GM21367 (cell line): ENCODE measurements at regions not wholly inside any gene's neighbourhood (a gene's known extent, or its start where the extent isn't known, plus 50 kb on each side); places are given as distances from the start of the nearest gene placed in this dataset.
A peak's percentile ranks its signal among the peaks of the same experiment; 100 is the strongest.
"Not testable (repeated sequence)": the region's sequence is repeated elsewhere in the genome, so short reads cannot be mapped to it uniquely, and the experiment has no call there.

ENCODE experiments used
- ATAC-seq: cut with Tn5 transposase; IDR thresholded peaks from one replicate; pipeline ENCODE4 v1.9.1; 2021; ENCODE audit not compliant: unreplicated experiment

- ATAC-seq: no peak
Observed at GRCh38 chr9:129416821-129417539, 203.9 kb downstream of the C9orf50 start.

GRCh38 chr9:129415942-129416651 lies 204.8 kb downstream of the C9orf50 start:
- ATAC-seq: no peak

- ATAC-seq: no peak
Observed at GRCh38 chr9:129414993-129415941, 205.6 kb downstream of the C9orf50 start.

DNA sequence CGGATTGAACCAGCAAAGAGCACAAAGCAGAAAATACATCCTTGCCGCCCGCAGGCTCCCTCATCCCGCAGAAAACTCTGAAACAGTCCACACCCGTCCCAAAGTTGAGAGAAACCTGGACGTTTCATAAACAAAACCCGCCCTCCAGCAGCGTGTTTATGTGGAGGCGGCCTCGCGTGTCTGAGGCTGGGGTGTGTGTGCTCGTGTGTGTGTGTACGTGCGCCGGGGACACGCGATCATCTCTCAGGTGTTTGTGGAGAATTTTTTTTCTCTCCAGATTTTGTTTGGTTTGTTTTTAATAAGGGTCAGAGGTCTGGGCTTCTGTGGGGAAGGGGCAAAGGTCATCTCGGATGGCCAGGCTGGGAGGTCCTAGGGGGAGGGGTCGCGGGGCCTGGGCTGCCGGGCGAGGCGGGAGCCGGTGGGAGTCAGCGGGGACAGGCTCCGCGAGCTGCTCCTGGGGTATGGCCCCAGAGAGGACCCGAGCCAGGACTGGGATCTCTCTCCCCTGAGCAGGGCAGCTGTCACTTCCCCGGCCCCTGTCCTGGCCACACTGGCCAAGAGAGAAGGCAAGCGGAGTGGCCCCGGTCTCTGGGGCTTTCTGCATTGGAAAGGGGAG lies 206.4 kb downstream of the C9orf50 start:
- ATAC-seq: no peak

DNA sequence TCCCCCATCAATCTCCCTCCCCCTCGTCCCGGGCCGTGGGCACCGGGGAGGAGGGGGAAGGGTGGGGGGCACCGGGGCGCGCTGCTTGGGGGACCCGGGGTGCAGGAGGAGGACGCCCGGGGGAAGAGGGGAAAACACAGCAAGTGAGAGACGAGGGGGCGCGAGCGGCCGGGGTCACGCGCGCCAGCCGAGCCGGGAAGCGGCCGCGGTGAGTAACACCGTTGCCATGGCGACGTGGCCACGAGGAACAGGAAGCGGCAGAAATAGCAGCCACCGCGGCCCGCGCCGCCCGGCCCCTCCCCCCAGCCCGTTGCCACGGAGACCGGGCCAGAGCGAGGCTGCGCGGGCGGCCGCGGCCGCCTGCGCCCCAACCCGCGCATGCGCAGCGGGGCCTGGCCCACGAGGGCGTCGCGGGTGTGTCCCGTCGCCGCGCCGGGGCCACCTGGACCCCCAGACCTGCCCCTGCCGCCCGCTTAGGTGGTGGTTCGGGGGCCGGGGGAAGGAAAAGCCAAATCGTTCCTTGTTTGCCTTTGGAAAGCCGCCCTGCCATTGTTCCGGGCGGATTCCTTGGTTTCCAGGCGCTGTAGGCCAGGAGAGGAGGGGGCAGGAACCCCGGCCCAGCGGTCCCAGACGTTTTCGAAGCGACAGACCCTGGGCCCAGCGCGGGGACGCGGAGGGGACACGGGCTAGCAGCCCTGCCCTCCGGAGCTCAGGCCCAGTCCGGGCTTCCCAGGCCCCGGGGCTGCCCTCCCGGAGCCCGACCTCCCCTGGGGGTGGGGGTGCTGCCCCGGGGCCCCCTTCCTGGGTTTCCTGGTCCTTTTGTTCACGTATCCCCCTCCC lies 207.1 kb downstream of the C9orf50 start:
- ATAC-seq: peak; percentile 73

DNA sequence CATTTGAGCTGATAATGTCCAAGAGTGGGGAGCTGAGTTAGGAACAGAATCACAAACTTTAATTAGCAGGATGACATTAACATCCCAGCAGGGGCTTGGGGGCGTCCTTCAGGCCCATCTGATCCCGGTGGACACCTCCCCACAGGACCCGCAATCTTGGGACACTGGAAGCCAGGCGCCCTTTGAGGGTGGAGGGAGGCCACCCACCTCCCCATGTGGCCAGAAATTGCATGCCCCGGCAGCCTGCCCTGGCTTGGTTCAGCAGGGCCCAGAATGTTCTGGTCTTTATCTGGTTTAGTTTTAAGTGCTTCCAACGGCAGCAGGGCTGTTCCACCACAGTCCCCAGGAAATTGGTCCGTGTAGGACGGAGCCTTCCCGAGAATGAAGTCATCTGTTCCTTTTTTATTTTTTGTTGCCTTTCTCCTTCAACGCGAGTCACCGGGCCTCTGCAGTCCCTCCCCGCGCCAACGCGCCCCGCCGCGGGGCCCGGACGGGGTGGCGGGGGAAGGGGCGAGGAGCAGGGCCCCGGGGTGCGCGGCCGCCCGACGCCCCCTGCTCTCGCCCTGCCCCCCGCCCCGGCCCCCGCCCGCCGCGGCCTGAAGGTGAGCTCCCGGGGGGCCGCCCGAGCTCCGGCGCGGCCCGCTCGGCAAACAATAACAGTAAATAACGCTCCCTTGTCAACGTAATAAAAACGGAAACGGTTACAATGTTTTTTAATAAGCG lies 207.9 kb downstream of the C9orf50 start:
- peak; percentile 9 for ATAC-seq

GRCh38 chr9:129412176-129412813 lies 208.6 kb downstream of the C9orf50 start:
- not testable (repeated sequence) for ATAC-seq

GRCh38 chr9:129411501-129412175 lies 209.3 kb downstream of the C9orf50 start:
- no peak for ATAC-seq

DNA sequence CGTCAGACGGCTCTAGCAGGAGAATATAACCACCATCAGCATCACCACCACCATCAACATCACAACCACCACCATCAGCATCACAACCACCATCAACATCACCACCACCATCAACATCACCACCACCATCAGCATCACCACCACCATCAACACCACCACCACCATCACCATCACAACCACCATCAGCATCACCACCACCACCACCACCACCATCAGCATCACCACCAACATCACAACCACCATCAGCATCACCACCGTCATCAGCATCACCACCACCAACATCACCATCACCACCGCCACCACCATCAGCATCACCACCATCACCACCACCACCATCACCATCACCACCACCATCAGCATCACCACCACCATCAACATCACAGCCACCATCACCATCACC lies 210.7 kb downstream of the C9orf50 start:
- ATAC-seq: no peak

DNA sequence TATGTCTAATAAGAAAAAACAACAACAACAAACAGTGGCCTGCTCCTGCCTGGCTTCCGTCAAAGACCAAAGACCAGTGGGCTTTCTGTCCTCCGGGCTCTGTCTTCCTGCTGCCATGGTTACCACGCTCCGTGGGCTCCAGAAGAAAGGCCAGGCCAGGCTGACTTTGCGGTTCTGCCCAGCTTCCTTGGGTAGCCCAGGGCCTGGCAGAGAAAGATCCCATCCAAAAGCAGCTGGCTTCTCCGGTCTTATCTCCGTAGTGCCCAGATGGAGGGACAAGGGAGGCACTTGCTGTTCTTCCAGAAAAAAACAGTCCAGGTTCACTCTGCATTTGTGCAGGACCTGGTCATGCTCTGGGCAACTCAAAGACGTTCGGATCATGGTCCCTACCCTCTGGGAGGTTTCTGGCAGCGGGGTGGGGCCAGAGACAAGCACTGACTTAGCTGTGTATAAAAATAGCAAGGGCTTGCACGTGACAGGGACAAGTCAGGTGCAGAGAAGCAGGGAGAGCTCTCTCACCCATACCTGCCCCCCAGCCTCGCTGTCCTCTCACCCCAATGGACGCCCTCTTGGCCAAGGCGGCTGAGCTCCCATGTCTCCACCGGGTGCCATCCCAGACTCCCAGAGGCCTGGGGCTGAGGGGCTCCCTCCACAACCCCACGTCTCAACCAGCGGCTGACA lies 212.2 kb downstream of the C9orf50 start:
- ATAC-seq: no peak

- no peak for ATAC-seq
Observed at GRCh38 chr9:129407905-129408452, 212.9 kb downstream of the C9orf50 start.

GRCh38 chr9:129406278-129407225 lies 214.3 kb downstream of the C9orf50 start:
- no peak for ATAC-seq

DNA sequence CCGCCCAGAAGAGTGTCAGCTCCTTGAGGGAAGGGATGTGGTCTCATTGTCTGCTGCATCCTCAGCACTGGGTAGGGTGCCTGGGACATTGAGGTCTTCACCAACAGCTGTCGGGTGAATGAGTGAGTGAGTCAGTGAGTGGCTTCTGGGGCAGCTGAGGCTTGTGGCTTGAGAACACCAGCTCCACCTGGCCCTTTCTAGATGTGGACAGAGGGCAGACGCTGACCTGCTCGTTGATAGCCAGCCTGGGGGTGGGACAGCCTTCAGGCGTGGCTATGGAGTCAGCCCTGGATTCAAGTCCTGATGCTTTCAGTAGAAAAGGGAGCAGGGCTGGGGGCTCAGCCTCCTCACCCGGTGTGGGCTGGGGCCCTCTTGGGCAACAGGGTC lies 215.1 kb downstream of the C9orf50 start:
- no peak for ATAC-seq

GRCh38 chr9:129405089-129405826 lies 215.6 kb downstream of the C9orf50 start:
- ATAC-seq: no peak

GRCh38 chr9:129404621-129405020 lies 216.3 kb downstream of the C9orf50 start:
- ATAC-seq: no peak
